ENCODE measurements at regions not wholly inside any gene's neighbourhood (a gene's known extent, or its start where the extent isn't known, plus 50 kb on each side); places are given as distances from the start of the nearest gene placed in this dataset.

GRCh38 chrX:97790850-97791249 lies 907.1 kb downstream of the RPA4 start:
- Histone ChIP-seq H3K14ac (ENCODE audit: insufficient read depth, low read length) (no peak overlapping the region), H3K4ac (ENCODE audit: low read depth, low read length) (no peak overlapping the region), H3K4me2 (ENCODE audit: insufficient read depth, insufficient read length, low read length) (no peak overlapping the region), H3K9me3 (ENCODE audit: control insufficient read depth, low read depth, low read length) (no peaks in the 10 kb centered on the region), H4K20me1 (ENCODE audit: control insufficient read depth, insufficient read depth, insufficient read length) (no peaks in the 10 kb centered on the region), H3K56ac (ENCODE audit: insufficient read length, low read depth, low read length) (no peak overlapping the region), H3K9ac (ENCODE audit: extremely low read depth, insufficient read length, low read length) (no peak overlapping the region), H4K5ac (ENCODE audit: insufficient read length, low read depth, low read length) (no peak overlapping the region), H4K8ac (replicated peaks; ENCODE audit: insufficient read length, low read depth, low read length) (no peak overlapping the region), H2BK120ac (ENCODE audit: low read depth, low read length, poor library complexity, severe bottlenecking) (no peak overlapping the region), H3K79me2 (ENCODE audit: insufficient read depth, low read length) (no peaks in the 10 kb centered on the region), H3K4me1 (ENCODE audit: insufficient read depth, low read length) (no peaks in the 10 kb centered on the region), H3K79me1 (ENCODE audit: insufficient read depth, low read depth, low read length, poor library complexity, severe bottlenecking) (no peaks in the 10 kb centered on the region), H3T11ph (ENCODE audit: low read length) (no peak overlapping the region), H2BK5ac (ENCODE audit: insufficient read length, low read length) (no peak overlapping the region), H2BK20ac (ENCODE audit: low read depth, low read length, poor library complexity, severe bottlenecking) (no peak overlapping the region), H4K91ac (ENCODE audit: insufficient read length, low read depth, low read length) (no peak overlapping the region), H3K23ac (ENCODE audit: insufficient read length, low read depth, low read length) (no peak overlapping the region), H2AK5ac (ENCODE audit: insufficient read length, low read length) (no peak overlapping the region), H3K27ac (ENCODE audit: insufficient read length, low read depth, low read length) (no peak overlapping the region), H2AFZ (ENCODE audit: low read length) (no peak overlapping the region), H3K23me2 (ENCODE audit: insufficient read length, low read depth, low read length, poor library complexity, severe bottlenecking) (no peaks in the 10 kb centered on the region), H3K27me3 (ENCODE audit: insufficient read depth, low read length) (no peaks in the 10 kb centered on the region), H3K18ac (ENCODE audit: insufficient read length, low read depth, low read length) (no peak overlapping the region), H2BK15ac (ENCODE audit: low read depth, low read length) (no peak overlapping the region), H2BK12ac (ENCODE audit: insufficient read length, low read depth, low read length) (no peak overlapping the region)
- Mint-ChIP-seq H3K27ac (no peak overlapping the region), H3K9me3 (no peaks in the 10 kb centered on the region), H3K27me3 (ENCODE audit: low read depth) (no peaks in the 10 kb centered on the region), H3K36me3 (ENCODE audit: insufficient read depth in 1 of 3, low read depth in 3 of 3) (no peaks in the 10 kb centered on the region), H3K4me1 (peaks cover 18 to 19% of the 10 kb centered on the region in 2 experiments), H3K4me3 (no peak overlapping the region)
- TF ChIP-seq CTCF (conservative IDR thresholded peaks at IDR 0.05) = no peak
- WGBS (ENCODE audit: extremely low coverage, insufficient read length, low lambda C conversion rate) = no CpG with 5 or more reads among the region's 1 CpG
- DNase-seq = no peak

Data from H9 (cell line).